ENCODE measurements at regions not wholly inside any gene's neighbourhood (a gene's known extent, or its start where the extent isn't known, plus 50 kb on each side); places are given as distances from the start of the nearest gene placed in this dataset.
"Not testable (repeated sequence)": the region's sequence is repeated elsewhere in the genome, so short reads cannot be mapped to it uniquely, and the experiment has no call there.

DNA sequence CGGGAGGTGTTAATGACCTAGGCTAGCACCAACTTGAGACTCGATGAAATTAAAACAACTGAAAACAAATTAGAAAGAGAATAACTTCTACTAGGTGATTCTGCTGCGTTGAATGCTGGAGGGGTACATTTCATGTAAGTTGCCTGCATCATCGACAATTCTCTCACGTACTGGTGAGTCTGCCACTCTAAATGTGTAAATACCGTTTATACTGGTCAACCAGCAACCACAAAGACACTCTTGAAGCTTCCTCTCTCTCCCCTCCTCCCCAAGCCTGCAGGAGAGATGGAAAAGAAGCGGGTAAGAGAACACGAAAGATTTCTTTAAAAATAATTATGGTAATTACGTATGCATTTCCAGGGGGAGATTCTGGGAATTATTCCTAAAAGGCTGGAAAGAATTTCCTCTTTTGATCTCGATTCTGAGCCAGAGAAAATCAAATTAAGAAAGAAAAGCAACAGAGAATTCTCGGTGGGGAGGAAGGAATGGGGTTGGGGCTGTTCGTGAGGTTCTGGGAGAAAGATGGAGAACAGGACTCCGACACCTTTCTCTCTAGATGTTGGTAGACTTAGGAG lies 68.6 kb upstream of the MRTFB start:
- no peak for DNase-seq (ENCODE audit: extremely low spot score, insufficient read length, low read depth)
- FAIRE-seq = no peak

DNA sequence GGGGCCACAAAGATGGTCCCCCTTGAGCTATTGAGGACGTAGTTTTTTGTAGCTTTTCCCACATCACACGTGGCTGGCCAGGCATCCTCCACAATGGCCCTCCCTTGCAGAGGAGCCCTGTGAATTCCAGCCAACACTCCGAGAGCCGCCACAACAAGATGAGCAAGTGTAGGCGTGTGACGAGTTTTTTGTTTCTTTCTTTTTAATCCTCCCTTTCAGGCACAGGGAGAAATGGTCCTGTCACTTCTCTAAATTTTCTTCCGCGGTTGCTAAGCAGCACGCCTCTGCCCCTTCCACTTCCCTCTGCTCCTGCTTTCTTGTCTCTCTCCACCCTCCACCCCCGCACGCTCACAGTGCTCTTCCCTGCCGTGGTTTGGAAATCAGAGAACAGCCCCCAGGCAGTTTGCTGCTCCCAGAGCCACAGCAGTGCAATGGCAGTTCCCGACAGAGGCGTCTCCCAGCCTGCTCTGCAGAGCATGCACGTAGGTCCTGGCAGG lies 68.0 kb upstream of the MRTFB start:
- DNase-seq (ENCODE audit: extremely low spot score, insufficient read length, low read depth) (no peak), FAIRE-seq (no peak)

DNA sequence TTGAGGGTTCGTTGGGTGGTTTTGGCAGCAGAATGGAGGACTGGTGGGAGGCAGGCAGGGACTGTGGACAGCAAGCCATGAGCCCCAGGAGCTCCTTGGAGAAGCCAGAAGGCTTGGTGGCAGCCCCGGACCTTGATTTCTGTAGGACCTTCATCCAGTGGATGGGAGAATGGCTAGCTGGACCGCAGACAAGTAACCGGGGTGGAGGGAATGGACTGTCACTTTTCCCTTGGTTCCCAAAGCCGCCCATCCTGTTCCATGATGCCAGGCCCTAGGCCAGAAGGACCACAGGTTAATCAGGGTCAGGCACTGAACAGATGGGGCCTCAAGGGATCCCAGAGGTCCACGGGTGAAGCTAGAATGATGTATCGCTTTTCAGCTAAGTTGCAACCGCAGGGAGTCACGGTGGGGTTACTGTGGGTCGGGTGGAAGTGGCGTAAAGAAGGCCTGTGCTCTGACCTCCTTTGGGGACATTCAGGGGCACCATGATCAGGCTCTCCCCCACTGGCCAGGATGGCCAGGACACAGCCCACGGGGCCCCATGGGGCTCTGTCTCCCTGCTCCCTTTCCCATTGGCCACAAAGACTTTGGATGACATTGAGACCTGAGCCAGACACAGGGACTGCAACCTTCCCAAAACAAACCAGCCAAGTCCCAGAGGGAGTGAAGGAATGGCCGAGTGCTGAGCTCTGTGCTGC lies 66.9 kb upstream of the MRTFB start:
- FAIRE-seq (no peak), DNase-seq (ENCODE audit: extremely low spot score, insufficient read length, low read depth) (no peak)

DNA sequence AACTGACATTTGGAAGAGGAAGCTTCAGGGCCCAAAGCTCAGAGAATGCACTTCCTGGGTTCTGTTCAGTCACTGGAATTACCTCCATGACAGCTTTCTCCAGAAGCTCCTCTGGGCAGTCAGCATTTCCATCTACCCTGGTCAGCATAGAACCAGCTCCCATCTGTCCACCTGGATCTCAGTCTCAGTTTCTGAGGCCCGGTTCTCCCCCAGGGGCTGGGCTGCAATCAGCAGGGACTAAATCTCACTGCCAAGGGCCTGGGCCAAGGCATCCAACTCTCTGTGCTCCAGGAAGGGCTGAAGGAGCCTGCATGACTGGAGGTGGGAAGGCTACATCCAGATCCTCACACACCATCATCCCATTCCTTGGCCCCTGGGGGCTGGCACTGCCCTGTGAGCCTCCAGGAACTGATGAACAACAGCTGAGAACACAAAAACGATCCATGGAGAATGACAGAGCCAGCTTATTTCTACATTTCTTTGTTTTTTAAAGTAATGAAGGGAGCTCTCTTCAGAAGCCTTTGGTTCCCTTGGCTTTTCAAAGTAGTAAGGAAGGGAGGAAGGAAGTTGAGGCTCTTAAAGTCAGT lies 66.3 kb upstream of the MRTFB start:
- DNase-seq (ENCODE audit: extremely low spot score, insufficient read length, low read depth) (no peak), FAIRE-seq (no peak)

DNA sequence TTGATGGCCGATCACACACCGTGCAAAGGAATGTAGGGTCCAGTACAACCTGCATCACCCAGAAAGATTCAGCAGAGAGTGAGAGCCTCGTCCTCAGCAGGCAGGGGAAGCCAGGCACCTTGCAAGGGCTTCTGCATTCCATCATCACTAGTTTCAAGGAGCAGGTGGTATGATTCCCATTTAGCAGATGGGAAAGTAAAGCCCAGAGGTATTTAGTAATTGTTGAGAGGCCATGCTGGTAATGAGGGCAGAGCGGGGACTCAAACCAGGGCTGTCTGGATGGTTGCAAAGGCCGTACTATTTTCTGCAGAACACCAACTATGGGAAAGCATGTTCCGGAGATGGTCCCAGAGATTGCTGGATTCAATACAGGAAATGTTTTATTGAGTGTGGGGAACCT lies 65.8 kb upstream of the MRTFB start:
- DNase-seq (ENCODE audit: extremely low spot score, insufficient read length, low read depth) (no peak), FAIRE-seq (no peak)

DNA sequence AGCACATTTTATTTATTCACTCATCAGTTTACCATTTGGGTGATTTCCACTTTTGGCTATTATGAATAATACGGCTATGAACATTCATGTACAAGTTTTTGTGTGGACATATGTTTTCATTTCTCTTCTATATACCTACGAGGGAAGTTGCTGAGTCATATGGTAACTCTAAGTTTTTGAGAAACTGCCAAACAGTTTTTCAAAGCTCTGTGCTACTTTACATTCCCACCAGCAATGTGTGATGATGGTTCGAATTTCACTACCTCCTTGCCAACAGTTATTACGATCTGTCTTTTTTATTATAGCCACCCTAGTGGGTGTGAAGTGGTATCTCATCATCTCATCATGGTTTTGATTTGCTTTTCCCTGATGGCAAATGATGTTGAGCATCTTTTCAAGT lies 63.7 kb upstream of the MRTFB start:
- FAIRE-seq = peak; percentile 70
- no peak for DNase-seq (ENCODE audit: extremely low spot score, insufficient read length, low read depth)

DNA sequence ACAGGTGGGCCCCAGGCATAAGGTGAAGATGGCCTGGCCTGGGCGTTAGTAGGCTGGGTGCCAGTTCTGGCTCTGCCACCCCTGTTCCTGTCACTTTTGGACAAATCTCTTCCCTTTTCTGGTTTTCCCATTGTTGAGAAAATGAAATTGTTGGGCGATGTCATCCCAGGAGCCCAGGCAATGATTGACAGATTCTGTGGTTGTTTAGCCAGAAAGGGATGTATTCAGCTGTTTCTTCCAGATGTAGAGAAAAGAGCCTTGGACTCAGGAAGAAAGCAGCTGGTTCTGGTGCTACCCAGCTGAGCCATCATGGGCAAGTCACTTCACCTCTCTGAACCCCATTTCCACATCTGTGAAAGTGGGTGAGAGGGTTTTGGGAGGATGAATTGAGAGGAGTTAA lies 60.1 kb upstream of the MRTFB start:
- FAIRE-seq = no peak

DNA sequence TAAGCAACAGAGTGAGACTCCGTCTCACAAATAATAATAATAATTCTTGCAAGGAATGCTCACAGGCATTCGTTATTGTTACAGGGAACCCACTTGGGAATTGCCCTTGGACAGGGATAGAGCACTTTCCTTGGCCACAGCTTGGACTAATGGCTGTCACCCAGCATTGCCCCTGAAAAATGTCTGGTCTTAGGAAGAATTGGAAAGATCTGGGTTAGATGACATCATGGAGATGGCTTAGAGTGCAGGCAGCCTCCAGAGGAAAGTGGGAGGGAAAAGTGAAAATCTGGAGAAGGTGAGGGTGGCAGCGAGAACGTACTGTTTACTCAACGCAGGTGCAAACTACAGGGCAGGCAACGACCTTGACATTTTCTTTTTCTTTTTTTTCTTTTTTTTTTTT lies 59.3 kb upstream of the MRTFB start:
- DNase-seq (ENCODE audit: extremely low spot score, insufficient read length, low read depth) (no peak), FAIRE-seq (no peak)

More for the DNA sequence above, 60.1 kb upstream of the MRTFB start:
- DNase-seq (ENCODE audit: extremely low spot score, insufficient read length, low read depth) = no peak

DNA sequence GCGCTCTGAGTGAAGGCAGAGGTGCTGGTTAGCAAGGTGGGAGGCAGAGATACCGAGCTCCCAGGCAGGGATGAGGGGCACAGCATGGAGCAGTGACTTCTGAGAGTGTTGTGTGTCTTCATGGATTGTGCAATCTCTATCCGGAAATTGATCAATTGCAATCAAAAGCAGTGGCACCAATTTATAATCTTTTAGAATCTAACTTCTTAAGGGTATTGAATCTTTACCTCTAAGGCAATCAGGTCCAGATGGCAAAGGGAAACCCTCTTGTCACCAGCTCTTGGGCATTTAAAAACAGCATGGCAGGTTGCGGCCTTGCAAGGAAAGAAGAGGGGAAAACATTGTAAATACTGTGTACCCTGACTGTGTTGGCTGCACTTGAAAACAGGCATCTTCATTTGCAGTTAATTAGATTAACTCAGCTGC lies 58.0 kb upstream of the MRTFB start:
- FAIRE-seq (no peak), DNase-seq (ENCODE audit: extremely low spot score, insufficient read length, low read depth) (no peak)

DNA sequence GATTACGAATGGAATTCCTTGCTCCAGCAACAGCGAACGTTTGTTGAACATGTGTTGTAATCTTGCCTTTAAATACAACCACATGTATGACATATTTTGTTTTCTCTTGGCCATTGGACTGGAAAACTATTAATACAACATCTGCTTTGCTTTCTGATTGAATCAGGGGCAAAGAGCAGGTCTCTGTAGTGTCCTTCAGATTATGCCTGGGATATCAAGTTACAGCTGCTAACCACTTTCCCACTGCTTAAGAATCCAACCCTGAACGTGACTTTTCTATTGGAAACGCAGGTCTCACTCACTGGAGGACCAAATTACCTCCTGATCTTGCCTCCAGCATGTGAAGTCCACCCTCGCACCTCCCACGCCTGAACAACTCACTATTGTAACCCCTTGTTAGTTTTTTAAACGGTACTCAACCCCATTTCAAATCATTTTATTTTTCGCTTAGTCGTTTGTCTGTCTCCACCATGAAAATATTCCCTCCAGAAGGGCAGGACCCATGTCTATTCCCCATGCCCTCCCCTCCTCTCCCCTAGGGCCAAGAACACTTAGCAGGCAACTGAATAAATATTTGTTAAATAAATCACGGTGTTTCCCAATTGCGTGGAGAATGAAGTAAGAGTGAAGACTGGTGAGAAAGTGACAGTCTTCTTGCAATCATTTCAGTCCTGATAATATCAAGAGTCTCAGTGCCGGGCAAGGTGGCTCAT lies 57.4 kb upstream of the MRTFB start:
- no peak for FAIRE-seq
- DNase-seq (ENCODE audit: extremely low spot score, insufficient read length, low read depth) = no peak

DNA sequence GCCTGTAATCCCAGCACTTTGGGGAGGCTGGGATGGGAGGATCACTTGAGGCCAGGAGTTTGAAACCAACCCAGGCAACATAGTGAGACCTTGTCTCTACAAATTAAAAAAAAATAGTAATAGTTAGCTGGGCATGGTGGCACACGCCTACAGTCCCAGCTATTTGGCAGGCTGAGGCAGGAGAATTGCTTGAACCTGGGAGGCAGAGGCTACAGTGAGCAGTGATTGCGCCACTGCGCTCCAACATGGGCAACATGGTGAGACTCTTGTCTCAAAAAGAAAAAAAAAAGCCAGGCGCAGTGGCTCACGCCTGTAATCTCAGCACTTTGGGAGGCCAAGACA lies 56.9 kb upstream of the MRTFB start:
- DNase-seq (ENCODE audit: extremely low spot score, insufficient read length, low read depth) (no peak), FAIRE-seq (no peak)

DNA sequence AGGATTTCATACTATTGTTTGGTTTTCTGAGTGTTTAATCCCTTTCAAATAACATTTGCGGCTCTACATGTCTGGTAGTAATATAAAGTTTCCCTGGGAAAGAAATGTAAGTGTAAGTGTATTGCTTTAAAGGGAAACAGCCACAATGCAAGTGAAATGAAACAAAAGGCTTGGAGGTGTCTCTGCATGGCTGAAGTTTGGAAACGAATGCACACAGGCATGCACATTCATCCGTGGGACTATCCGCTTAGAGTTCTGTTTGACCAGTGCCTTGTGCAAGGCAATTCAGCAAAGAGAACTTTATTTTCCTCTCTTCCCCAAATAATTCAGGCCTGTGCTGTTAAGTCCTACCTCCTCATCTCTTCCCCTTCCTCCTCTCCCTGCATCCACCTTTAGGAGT lies 56.1 kb upstream of the MRTFB start:
- FAIRE-seq (no peak), DNase-seq (ENCODE audit: extremely low spot score, insufficient read length, low read depth) (no peak)

DNA sequence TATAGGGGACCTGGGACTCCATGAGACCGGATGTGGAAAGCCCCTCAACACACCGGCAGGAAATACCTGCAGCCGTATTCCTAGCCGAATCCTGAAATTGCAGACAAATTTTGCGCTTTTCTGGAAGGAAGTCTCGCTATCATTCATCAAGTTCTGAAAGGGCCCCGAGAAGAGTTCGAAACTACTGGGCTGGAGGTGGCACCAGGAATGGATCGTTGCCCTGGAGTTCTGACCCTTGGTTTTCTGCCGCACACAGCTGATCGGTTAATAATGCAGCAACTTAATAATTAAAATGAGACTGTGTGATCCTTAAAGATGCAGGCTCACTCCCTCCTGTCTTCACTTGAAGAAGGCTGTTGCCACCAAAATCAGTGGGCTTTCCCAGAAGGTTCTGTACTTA lies 55.7 kb upstream of the MRTFB start:
- FAIRE-seq = no peak
- no peak for DNase-seq (ENCODE audit: extremely low spot score, insufficient read length, low read depth)

DNA sequence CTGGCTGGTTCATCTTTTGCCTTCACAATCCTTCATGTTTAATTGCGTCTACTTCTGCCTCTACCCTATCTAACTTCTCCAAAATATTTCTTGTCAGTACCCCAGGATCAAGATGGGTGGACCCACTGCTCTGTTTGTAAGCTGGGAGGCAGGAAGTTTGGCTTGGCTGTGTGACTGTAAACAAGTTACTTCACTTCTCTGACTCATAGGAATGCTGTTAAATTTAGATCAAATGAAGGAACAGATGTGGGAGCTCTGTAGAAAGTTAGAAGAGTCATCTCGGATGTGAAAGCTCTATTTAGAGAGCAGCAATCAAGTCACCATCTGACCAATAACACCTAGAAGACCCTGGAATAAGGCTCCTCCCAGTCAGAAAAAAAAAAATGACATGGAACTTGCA lies 55.2 kb upstream of the MRTFB start:
- FAIRE-seq (no peak), DNase-seq (ENCODE audit: extremely low spot score, insufficient read length, low read depth) (no peak)

DNA sequence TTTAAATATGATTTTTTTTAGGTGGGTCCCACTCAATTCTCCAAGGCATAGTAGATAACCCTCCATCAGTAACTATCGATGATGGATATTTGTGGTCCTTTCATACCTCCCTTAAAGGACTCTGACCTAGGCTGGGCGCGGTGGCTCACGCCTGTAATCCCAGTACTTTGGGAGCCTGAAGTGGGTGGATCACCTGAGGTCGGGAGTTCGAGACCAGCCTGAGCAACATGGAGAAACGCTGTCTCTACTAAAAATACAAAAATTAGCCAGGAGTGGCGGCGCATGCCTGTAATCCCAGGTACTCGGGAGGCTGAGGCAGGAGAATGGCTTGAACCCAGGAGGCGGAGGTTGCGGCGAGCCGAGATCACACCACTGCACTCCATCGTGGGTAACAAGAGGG lies 54.8 kb upstream of the MRTFB start:
- not testable (repeated sequence) for DNase-seq (ENCODE audit: extremely low spot score, insufficient read length, low read depth); FAIRE-seq

DNA sequence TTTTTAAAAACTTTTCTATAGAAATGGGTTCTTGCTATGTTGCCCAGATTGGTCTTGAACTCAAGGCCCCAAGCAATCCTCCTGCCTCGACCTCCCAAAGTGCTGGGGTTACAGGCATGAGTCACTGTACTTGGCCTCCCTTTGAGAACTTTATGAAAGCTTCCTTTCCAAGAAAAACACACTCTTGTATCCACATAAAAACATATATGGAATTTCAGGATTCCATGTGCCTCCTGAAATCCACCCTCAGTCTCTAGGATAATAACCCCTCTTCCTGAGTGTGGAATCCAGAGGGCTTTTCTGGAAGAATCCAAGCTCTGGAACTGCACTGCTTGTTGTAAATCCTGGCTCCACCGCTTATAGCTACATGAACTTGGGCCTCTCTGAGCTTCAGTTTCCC lies 53.2 kb upstream of the MRTFB start:
- DNase-seq (ENCODE audit: extremely low spot score, insufficient read length, low read depth) = no peak
- FAIRE-seq = no peak

DNA sequence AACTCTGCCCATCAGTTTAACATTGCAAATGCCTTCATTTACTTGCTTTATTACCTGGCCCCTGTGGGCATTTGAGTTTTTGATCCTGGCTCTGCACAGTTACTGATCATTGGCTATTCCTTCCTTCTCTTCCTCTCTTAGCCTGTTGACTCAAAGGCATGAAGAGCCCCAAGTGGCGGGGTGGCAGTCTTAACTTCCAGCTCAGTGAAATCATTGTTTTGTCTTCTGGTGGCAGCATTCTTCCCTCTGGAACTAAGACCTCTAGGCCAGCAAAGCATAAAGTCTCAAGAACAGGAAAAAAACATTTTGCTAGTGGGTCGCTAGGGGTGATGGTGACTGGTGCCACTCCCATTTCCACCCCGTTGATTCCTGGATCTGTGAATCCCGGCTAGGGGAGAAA lies 52.3 kb upstream of the MRTFB start:
- FAIRE-seq (no peak), DNase-seq (ENCODE audit: extremely low spot score, insufficient read length, low read depth) (no peak)

DNA sequence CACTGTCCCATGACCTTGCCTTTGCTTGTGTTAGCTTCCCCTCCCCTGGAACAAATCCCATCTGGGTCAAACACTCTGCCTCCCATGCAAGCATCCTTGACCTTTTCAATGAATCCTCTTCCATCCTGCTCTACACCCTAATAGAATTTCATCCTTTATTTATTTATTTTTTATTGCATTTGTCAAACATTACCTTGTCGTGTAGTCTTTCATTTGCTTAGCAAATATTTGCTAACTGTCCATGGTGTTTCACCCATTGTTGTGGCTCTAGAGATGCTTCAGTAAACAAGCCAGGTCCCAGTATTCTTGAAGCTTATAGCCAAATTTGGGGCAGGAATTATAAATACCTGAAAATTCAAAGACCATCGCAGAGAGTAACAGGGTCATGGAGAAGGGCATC lies 51.0 kb upstream of the MRTFB start:
- DNase-seq (ENCODE audit: extremely low spot score, insufficient read length, low read depth) = no peak
- no peak for FAIRE-seq

Data from GM18507 (cell line).